AG20443 (cell line): ENCODE measurements at regions not wholly inside any gene's neighbourhood (a gene's known extent, or its start where the extent isn't known, plus 50 kb on each side); places are given as distances from the start of the nearest gene placed in this dataset.
A peak's percentile ranks its signal among the peaks of the same experiment; 100 is the strongest.
"Not testable (repeated sequence)": the region's sequence is repeated elsewhere in the genome, so short reads cannot be mapped to it uniquely, and the experiment has no call there.

Source experiments
- DNase-seq: peaks from one replicate; pipeline ENCODE4 v3.0.0; 2012; ENCODE audit warnings: low spot score, mixed read lengths

DNA sequence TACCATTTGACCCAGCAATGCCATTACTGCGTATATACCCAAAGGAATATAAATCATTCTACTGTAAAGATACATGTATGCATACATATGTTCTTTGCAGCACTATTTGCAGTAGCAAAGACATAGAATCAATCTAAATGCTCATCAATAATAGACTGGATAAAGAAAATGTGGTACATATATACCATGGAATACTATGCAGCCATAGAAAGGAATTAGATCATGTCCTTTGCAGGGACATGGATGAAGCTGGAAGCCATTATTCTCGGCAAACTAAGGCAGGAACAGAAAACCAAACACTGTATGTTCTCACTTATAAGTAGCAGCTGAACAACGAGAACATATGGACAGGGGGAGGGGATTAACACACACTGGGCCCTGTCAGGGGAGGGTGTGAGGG lies 54.8 kb upstream of the ZNF30 start:
- DNase-seq, result not testable (repeated sequence)

DNA sequence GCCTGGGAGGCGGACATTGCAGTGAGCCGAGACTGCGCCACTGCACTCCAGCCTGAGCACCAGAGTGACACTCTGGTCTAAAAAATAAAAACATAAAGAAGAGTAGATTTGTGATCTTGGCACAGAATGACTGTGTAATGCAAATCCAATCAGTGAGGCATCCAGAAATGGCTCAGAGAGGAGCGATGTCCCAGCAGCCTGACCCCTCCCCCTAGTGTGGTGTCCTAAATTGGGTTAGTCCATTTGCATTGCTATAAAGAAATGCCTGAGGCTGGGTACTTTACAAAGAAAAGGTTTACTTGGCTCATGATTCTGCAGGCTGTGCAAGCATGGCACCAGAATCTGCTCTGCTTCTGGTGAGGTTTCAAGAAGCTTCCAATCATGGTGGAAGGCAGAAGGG lies 59.1 kb upstream of the ZNF30 start:
- no peak for DNase-seq

DNA sequence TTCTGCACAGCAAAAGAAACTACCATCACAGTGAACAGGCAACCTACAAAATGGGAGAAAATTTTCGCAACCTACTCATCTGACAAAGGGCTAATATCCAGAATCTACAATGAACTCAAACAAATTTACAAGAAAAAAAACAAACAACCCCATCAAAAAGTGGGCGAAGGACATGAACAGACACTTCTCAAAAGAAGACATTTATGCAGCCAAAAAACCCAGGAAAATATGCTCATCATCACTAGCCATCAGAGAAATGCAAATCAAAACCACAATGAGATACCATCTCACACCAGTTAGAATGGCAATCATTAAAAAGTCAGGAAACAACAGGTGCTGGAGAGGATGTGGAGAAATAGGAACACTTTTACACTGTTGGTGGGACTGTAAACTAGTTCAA lies 61.5 kb upstream of the ZNF30 start:
- DNase-seq, result not testable (repeated sequence)

DNA sequence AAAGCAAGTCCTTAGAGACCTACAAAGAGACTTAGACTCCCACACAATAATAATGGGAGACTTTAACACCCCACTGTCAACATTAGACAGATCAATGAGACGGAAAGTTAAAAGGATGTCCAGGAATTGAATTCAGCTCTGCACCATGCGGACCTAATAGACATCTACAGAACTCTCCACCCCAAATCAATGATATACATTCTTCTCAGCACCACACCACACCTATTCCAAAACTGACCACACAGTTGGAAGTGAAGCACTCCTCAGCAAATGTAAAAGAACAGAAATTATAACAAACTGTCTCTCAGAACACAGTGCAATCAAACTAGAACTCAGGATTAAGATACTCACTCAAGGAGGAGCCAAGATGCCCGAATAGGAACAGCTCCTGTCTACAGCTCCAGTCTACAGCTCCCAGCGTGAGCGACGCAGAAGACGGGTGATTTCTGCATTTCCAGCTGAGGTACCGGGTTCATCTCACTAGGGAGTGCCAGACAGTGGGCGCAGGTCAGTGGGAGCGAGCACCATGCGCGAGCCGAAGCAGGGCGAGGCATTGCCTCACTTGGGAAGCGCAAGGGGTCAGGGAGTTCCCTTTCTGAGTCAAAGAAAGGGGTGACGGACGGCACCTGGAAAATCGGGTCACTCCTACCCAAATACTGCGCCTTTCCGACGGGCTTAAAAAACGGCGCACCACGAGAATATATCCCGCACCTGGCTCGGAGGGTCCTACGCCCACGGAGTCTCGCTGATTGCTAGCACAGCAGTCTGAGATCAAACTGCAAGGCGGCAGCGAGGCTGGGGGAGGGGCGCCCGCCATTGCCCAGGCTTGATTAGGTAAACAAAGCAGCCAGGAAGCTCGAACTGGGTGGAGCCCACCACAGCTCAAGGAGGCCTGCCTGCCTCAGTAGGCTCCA lies 66.6 kb upstream of the ZNF30 start:
- not testable (repeated sequence) for DNase-seq

DNA sequence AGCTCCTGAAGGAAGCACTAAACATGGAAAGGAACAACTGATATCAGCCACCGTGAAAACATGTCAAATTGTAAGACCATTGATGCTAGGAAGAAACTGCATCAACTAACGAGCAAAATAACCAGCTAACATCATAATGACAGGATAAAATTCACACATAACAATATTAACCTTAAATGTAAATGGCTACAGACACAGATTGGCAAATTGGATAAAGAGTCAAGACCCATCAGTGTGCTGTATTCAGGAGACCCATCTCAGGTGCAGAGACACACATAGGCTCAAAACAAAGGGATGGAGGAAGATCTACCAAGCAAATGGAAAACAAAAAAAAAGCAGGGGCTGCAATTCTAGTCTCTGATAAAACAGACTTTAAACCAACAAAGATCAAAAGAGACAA lies 67.4 kb upstream of the ZNF30 start:
- not testable (repeated sequence) for DNase-seq

DNA sequence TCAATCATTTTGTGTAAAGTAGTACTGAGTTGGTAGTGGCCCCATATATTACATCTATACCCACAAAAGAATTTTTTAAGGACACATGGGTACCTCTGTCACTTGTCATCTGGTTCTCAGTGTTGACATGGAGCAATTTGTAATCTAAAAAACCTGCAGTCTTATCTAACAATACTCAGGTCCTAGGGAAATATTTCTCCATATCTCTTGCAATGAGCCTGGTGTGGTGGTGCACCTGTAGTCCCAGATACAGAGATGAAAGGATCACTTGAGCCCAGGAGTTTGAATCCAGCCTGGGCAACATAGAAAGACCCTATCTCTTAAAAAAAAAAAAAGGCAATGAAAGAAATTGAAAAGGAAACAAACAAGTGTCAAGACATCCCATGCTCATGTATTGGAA lies 70.7 kb upstream of the ZNF30 start:
- DNase-seq, result no peak

DNA sequence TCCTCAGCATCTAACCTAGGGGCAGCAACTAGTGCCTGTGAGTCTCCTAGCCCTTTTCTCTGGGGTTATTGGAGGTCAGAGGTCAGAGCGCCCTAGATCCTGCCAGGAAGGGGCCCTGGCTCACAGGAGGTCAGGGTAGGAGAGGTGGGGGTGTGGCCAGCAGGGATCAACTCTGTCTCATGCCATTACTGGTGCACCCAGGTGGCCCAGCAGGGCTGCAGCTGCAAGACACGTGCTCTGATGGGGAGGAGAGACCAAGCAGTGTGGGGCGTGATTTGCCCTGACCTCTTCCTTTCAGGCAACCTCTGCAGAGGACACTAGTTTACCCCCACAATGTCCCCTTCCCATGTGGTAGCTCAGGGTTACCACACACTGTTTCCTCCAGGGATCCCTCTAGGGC lies 73.3 kb upstream of the ZNF30 start:
- no peak for DNase-seq

DNA sequence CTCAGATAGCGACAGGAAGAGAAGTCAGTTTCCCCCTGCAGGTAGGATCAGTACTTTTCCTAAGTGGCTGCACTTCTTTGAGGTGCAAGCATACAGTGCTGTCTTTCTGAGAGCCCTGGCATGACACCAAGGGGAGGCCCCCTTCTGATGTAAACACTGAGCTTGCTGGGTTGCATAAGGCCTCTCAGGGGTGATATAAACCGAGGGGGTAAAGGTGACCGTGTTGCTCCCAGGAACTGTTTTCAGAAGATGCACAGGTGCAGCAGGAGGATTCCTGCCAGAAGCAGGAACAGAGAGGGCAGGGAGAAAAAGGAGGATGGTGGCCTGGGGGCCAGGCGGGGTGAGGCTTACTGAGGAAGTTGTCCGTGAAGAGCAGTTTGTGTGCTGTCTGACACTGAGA lies 74.0 kb upstream of the ZNF30 start:
- DNase-seq, result no peak

DNA sequence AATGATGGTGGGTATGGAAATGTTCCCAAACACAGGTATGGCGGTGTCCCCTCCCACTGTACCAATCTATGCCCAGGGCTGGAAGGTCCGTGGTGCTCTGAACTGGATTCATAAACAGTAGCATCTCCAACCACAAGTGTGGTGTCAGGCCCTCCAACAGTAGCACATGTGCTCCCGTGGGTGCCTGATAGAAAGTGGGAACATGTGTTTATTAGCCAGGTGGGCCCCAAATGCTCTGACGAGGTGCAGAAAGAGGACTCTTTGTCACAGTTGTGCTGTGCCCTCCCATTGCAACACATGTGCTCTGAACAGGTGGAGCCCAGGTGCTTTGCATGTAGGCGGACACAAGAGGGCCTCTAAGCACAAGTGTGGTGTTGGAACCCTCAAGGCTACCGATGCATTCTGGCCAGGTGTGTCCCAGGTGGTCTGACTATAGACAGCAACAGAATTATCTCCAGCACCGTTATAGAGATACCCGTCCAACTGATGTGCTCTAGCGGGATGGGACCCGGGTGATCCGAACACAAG lies 75.4 kb upstream of the ZNF30 start:
- no peak for DNase-seq

DNA sequence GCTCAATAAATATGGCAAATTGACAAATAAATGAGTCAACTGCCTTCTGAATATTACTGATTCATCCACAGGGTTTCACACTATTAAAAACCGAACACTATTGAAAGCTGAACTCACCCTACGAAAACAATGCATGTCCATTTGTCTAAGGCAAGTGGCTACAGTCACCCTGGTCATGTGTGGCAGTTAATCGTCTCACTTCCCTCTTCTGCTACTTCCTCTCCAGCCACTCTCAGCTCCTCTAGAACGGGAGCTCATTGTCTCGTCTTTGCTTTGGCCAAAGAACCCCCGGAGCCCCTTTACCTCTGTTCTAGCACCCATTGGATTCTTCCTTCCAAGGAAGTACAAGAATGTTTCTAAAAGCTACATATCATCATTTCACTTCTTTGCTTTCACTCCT lies 74.4 kb upstream of the ZNF599 start:
- DNase-seq, result no peak

DNA sequence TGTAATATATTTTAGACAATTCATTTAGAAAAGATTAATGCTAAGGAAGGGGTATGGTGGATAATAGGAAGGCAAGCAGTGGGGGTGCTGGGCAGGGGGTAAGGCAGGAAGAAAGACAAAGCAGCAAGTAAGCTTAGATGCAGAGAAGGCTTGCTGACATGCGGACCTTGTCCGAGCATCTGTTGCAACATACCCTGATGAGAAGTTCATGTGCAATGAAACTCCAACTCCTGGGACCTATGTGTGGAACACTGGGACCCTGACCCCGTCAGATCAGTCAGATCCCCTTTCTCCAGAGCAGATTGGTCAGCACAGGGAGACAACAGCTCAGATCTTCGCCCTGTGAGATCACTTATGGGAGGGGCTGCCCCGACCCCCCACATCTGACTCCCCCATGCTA lies 71.3 kb upstream of the ZNF599 start:
- no peak for DNase-seq

DNA sequence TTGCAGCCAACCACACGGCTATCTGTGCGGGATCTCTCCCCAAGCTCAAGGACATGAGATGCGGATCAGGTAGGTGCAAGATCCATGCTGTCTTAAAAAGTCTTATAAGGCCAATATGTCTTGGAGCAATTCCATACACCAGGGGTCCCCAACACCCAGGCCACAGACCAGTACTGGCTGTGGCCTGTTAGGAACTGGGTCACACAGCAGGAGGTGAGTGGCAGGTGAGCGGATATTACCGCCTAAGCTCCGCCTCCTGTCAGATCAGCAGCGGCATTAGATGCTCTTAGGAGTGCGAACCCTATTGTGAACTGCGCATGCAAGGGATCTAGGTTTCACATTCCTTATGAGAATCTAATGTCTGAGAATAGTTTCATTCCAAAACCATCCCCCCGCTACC lies 68.8 kb upstream of the ZNF599 start:
- DNase-seq, result no peak

DNA sequence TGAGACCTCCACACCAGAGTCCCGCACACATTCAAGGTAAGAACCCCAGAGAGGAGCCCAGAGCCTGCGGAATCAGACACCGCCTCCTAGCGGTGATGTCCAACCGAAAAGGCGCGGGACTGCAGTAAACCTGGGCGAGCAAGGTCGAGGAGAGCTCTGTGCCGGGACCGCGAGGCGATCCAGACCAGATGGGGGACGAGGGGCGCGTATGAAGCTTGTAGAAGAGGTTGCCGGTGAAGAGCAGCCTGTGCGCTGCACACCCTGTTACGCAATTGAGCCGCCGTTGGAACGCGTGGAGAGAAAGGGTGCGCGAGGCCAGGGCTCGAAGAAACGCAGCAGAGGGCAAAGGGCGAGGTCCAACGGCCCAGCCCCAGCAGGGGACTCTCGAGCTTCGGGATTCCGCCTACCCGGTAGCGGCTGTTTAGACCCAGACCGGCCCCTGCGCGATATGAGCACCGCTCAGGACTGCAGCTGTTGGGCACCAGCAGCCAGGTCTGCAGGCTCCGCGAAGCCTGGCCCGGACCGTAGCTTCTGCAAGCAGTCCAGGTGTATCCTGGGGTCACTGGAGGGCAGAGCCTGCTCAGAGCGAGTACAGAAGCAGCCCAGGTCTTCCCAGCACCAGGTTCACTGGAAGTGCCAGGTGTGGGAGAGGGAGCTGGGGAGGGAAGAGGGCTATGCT lies 65.9 kb upstream of the ZNF599 start:
- peak; percentile 33 for DNase-seq

DNA sequence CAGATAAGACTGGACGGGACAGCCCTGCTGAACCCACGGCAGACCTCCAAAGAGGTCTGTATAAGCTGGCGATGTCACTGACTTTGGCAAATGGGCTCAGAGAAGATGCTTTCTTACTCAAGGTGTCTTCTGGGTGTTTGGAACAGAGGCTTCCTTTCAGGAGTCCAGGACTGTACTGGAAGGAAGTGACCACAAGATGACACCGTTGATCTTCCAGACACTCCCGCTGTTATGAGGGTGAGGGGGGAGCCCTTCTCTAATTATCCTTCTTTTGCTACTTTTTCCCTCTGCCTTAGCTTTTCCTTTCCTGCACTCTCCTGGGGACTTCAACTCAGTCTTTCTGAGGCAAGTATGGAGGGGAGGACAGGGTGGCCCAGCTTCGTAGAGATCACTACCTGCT lies 65.2 kb upstream of the ZNF599 start:
- DNase-seq, result no peak

DNA sequence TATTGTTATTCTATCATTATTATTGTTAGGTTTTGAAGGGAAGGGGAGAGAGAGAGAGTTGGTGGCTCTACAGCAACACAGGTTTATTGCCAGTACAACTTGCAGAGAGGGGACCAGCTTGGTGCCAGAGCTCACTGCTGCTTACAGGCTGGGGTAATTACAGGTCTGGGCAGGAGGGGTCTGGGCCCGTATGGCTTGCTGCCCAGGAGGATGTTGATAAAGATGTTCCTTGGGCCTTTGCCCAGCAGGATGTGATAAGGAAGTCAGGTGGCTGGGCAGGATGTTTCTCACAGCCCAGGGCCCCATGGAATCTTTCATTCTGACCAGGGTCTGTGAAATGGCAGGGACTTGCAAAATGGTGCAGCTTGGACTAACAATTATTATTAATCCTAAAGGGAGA lies 64.2 kb upstream of the ZNF599 start:
- no peak for DNase-seq

DNA sequence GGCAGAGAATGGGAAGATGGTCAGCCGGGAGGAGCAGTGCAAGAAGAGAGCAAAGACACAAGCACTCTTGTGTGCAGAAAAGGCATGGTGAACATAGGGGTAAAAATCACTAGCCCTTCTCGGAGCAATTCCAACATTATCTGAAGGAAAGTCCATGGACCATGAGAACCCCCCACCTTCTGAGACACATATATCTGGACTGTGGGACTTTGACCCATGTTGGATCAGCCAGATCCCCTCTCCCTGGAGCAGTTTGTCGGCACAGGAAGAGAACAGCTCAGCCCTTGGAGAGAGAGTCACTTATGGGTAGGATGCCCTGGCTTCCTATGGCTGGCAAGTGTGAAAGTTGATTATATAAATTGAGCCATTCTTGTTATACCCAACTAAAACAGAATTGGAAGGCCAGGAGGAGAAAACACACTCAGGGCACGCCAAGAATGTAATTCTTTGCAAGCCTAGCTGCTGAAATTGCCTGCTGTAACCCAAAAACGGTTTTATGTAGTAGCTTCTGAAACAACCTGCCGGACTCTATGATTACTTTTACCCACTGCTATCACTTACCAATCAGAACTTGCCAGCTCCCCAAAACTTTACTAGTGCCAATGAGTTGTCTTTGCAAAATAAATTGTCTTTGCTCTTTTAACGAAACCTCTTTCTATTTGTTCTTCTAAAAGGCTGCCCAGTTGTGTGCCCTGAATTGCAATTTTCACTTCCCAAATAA lies 62.8 kb upstream of the ZNF599 start:
- DNase-seq, result no peak

DNA sequence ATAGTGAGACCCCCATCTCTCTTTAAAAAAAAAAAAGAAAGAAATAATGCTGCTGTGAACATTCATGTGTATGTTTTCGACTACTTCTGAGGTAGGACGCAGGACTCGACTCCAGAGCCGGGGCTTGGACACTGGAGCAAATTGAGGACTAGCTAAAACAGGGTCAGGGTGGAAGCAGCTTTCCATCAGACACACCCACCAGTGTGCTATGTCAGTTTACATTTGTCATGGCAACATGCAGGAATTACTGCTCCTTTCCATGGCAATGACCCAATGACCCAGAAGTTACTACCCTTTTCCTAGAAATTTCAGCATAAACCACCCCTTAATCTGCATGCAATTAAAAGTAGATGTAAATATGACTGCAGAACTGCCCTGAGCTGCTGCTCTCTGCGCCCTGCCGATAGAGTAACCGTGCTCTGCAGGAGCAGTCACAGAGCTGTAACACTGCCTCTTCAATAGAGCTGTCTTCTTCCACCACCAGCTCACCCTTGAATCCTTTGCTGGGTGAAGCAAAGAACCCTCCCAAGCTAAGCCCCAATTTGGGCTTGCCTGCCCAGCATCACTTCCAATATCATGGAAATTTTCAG lies 61.6 kb upstream of the ZNF599 start:
- no peak for DNase-seq

DNA sequence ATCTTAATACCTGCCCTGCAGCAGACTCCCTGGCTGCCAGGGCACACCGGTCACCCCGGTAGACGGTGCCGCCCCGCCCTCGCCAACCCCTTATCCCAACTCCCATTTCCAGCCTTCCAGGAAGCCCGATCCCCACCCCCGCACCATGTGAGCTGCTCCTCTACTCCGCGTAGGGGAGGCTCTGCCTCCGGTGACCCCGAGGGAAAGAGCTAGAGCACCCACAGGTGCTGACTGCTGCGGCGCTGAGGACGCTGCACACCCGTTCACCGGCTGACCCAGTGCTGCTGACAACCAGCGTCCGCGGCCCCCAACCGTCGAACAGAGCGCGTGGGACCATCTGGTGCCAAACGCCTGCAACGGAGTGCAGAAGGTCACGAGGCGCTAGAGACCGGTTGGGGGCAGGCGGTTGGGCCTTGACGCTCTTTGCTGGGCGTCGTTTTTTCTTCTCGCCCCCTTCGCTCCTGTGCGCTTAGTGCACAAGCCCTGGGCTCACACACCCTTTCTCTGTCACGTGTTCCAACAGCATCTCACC lies 59.6 kb upstream of the ZNF599 start:
- DNase-seq, result no peak

DNA sequence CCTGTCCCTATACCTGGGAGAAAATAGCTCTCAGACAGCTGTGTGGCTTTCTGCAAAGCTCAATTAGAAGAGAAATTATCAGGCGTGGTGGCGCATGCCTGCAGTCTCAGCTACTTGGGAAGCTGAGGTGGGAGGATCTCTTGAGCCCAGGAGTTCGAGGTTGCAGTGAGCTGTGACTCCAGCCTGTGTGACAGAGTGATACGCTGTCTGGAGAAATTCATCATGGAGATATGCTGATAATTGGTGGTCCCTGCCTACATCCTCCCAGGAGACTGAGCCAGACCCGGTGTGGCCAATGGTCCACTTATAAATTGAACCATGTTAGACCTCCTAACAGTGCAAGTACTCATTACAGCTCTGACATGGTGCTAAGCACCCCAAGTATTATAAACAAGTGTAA lies 58.7 kb upstream of the ZNF599 start:
- DNase-seq, result no peak

DNA sequence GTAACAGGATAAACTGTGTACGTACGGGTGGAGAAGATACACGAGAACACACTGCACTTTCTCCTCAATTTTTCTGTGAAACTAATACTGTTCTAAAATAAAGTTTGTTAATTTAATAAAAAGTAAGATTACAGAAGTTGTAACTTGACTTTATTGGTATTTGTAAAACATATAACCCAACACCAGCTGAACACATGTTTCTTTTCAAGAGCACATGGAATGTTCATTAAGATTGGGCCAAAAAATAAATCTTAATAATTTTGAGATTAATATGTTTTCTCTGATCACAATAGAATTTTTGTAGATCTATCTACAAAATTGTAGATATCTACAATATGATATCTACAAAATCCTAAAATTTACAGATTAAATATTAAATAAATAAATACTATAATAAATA lies 55.1 kb upstream of the ZNF599 start:
- DNase-seq, result no peak

DNA sequence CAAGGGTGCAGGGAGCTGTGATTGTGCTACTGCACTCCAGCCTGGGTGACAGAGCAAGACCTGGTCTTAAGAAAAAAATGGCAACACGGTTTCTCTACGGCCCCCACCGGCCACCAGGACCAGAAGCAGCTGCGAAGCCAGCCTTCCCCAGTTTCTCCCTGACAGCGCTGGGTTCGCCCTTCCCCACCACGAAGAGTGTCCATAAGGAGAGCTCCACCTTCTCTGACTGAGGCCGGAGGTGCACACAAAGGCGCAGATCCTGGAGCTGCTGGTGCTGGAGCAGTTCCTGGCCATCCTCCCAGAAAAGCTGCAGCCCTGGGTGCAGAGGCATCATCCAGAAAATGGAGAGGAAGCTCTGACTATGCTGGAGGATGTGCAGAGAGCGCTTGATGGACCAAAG lies 52.2 kb upstream of the ZNF599 start:
- DNase-seq, result no peak

DNA sequence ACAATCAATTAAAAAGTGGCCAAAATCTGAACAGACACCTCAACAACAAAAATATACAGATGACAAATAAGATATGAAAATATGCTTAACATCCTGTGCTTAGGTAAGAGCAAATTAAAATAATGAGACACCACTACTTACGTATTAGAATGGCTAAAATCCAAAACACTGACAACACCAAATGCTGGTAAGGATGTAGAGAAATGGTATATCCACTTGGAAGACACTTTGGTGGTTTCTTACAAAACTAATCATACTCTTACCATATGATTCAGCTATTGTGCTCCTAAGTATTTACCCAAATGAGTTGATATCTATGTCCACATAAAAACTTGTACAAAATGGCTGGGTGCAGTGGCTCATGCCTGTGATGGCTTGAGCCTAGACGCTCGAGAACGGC lies 51.7 kb upstream of the ZNF599 start:
- DNase-seq, result no peak
